ENCODE measurements at regions not wholly inside any gene's neighbourhood (a gene's known extent, or its start where the extent isn't known, plus 50 kb on each side); places are given as distances from the start of the nearest gene placed in this dataset.

DNA sequence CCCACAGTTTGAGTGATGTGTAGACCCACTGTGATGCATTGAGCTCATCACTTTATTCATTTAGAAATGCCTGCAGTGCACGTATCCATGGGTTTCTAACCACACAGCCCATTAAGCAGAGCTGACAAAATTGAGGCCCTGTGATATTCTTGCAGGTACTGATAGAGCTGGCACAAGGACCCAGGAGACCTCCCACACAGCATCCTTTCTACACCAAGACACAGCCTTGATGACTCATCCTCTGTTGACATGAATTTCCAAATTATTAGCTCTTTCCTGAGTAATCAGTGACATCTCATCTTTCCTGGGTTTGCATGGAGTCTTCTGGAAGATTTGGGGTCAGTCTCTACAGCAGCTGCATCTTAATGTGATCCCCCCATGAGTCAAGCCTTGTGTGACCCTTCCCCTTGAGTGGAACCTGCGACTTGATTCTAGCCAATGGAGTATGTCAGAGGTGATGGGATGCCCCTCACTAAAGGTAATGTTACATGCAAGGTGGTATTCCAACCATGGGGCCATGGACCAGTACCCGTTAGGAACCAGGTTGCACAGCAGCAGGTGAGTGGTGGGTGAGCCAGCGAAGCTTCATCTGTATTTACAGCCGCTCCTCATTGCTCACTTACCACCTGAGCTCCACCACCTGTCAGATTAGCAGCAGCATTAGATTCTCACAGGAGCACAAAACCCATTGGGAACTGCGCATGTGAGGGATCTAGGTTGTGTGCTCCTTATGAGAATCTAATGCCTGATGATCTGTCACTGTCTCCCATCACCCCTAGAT lies 181.1 kb upstream of the ARL4C start:
- DNase-seq, result no peak
- no peak for ATAC-seq

DNA sequence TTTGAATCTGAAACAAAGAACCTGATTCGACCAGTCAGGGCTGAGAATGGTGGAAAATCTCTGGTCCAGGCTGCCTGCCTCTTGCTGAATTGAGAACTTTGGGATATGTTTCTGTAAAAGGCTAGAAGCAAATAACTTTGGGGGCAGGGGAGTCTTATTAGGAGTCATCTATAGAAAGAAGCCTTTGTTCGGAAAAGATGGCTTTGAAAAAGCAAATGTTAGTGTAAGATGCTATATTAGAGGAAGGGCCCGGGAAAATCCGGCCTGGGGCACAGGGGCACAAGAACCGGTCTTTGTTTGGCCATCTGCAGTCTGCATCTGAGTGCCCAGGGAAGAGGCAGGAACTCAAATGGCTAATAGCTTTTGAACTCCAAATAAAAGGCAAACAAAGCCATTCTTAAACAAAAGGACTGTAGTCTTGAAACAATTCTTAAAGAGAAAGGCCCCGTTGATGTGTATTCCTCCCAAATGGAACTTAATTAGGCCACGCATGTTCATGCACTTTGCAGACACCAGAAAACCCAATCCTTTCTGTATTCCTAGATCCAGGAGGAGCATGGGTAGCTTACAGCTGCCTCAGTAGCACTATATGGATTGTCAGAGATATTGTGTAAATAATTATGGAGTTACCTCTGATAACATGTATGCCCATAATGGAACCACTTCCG lies 180.0 kb upstream of the ARL4C start:
- ATAC-seq, result no peak

DNA sequence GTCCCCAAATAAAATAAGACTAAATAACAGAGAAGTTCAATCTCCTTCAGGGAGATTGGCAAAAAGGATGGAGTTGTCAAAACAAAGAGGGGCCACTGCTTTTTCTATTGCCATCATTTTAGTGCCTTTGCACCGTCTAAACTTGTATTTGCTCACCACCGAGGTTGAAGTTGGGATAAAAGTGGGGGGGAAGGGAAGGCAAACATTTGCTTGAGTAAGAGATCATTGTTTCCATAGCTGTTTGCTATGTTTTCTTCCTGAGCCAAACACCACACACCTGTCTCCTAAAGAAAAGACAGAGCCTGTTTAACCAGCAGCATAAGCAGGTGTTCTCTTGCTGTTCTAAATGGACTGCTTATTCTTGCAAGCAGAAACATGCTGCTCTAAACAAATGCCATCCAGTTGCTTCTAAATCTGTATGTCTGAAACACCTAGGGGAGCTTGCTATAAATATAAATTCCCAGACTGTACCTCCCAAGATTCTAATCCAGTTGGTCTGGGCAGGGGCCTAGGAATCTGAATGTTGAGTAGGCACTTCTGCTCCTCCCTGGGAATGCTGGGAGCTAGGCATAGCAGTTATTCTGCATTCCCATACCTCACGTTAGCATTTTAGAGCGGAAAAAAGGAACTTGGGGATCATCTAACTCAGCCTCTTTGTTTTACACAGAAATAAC lies 179.4 kb upstream of the ARL4C start:
- ATAC-seq, result no peak
- no peak for DNase-seq

More for the DNA sequence above, 180.0 kb upstream of the ARL4C start:
- no peak for DNase-seq

DNA sequence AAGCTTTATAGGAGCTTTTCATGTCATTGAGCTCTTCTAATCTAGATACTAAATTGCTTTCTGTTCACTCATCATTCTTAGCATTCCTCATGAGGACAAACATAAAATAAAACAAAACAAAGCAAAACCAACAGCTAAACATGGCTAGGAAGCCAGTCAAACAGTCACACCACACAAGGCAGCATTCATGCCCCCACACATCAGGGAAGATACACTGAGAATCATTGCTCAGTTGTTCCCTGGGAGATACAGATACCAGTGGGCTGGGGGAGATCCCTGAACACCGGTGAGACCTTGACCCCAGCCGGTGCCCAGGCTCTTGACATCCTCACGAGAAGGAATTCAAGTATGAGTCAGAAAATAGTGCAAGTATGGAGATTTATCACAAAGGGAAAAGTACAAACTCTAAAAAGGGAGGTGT lies 177.9 kb upstream of the ARL4C start:
- DNase-seq (no peak), ATAC-seq (no peak)

DNA sequence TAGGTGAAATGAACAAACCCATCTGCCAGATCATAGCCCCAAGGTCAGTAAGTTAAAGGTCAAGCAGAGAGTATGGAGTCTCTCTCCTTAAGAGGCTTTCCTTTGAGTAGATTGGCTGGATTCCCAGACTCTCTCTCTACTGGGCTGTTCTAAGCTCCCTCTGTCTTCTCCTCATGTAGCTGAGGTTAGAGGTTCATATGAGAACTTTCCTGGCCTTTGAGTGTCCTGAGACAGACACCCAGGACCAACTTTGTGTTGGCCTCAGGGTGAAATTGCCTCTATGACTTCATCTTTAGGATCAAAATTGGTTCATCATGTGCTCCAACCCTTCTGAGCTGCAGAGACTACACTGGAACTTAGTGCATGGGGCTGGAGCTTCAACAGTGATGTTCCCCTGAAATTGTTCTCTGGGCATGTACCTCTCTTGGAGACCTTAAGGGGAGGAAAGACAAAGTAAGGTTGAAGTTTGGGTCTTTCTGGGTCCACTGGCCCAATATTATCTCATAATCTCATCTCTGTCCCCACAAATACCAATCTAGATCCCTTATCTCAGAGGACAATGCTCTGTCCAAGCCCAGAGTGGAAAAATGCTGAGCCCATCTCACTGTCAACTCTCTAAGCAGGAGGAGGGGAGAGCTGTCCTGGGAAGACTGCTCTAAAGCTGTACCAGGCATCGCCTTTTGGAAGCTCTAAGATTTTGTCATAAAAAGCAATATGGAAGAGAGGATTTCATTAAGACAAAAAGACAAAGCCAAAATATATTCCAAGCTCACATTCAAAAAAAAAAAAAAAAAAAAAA lies 177.3 kb upstream of the ARL4C start:
- no peak for ATAC-seq
- DNase-seq, result no peak

DNA sequence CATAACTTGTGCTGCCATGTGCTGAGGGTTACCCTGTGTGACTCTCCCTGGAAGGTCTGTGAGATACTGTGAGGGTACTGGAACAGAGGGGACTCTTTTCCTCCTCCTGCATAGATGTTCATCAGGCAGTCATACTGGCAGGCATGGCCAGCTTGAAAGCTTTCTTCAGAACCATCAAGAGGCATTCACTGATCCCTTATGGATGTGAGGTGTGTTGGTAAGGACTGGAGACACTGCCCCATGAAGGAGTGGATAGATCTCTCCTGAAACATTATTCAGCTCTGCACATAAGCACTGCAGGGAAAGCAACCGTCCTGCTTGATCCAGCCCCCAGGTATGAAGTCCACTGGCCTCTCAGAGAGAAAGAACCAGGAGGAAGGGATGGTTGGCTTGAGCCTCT lies 176.6 kb upstream of the ARL4C start:
- DNase-seq (no peak), ATAC-seq (no peak)

DNA sequence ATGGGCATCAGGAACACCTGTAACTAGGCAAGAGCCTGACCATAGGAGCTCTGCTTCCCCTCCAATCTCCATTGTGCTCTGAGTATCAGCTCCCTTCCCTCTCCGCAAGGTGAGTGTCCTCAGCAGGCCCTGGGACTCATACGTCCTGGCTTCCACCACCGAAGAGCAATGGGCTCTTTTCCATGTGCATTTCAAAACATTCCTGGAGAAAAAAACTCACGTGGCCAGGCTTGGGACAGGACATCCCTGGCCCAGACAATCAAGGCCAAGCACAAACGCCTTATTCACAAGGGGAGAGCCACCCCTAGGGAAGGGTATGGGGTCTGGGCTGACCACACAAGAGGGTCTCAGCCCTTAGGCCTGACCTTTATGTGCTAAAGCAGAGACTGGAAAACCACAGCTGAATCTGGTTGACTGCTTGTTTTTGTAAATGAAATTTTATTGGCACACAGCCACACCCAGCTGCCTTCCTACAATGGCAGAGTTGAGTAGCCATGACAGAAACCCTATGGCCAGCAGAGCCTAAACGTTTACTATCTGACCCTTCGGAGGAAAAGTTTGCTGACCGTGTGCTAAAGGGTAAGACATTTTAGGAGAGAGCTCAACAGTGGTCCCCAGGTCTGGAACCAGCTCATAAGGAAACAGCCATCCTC lies 175.7 kb upstream of the ARL4C start:
- DNase-seq (no peak), ATAC-seq (no peak)

DNA sequence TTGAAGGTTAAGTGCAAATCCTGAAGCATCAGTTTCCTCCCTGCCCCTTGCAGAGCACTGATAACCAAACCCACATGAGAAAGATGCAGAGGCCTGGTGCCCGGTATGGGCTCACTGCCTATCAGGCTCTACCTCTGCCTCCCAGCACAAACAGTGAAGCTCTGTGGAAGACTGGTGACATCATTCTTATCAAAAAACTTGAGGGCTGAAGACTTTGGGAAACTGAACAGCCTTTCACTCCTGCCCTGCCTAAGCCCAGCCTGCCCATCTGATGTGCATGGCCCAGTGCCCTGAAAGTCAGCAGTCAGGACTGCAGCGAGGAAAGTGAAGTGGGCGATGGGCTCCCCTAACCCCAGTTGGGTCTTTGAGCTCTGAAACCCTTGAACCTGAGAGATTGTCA lies 174.8 kb upstream of the ARL4C start:
- DNase-seq (no peak), ATAC-seq (no peak)

DNA sequence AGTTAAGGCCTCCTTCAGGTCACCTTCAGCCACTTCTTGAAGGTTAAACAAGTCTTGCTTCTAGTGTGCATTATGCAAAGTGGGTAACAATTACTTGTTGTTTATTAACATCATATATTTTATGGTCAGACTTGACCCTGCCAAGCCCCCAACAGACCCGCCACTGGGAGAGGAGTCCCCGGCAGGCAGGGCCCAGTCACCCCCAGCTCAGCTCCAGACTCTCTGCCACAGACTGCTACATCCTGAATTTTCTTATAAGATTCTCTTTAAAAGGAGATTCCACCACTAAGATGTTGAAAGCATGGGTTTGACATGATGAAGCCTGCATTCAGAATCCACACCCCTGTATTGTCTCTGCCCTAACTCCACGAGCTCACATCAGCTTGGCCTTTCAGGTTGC lies 174.3 kb upstream of the ARL4C start:
- DNase-seq, result no peak

DNA sequence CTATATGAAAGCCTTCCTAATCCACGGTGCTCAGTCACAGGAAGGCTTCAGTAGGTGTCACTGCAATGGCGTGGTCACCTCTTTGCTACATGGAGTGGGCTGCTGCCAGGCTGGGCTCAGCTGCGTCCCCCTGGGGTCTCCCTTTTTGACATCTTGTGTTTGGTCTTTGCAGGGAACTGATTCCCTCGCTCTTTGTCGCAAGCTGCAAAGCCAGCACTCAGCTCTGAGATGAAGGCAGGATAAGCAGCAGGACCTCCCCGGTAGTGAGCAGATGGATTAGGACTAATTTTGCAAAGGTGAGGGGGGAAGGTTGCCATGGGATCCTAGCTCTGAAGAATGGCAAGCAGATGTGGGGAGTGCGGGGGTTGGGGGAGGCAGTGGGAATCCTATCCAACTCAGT lies 173.9 kb upstream of the ARL4C start:
- no peak for ATAC-seq

More for the DNA sequence above, 174.3 kb upstream of the ARL4C start:
- no peak for ATAC-seq

DNA sequence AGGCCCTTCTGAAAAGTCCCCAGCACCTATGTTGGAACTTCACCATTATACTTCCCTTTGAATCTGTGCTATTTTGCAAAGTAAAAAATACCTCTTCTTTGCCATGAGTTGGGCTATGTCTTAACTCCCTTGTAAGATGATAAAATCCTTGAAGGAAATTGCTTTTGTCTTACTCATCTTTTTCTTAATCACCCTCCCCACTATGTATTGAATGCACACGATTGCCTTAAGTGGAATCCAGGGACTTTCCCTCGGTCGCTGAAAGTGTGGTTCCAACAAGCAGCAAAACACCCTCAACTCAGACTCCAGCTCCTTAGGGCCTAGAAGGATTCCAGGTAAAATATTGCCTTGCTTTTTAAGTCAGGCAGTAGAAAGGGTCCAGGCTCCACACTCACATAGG lies 173.2 kb upstream of the ARL4C start:
- ATAC-seq, result no peak
- no peak for DNase-seq

More for the DNA sequence above, 173.9 kb upstream of the ARL4C start:
- no peak for DNase-seq

DNA sequence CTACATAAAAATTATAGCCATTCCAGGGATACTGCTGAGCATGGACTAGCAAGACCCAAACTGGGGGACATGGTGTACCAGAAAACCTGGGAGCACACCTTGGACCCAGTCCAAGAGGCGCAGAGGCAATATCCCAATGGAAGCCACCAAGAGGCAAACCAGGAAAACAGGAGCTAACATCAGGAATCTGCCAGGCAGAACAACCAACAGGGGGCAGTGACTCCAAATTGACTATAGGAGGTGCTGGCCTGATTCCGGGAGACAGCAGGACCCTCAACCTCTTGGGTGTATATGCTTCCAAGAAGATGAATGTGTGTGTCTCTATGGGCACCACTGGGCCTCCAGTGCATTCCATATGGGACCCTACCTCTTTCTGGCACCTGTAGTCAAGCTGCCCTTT lies 172.7 kb upstream of the ARL4C start:
- DNase-seq, result no peak
- ATAC-seq, result no peak

DNA sequence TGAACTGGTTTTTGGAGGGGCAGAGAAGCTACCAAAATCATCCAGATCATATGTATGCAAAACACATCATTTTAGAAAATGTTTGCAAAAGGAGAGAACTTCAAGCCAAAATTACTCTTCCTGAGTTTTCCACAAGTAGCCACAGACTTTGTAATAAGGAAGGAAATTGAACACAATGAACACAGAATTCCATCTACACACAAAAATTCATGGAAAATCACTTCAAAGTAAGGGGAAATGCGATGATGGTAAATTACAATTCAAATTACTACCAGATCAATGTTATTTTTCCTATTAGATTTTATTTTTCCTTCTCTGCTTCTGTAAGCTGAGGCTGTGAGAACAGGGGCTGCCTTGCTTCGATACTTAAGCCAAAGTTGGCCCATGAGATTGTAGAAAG lies 172.1 kb upstream of the ARL4C start:
- DNase-seq, result no peak
- ATAC-seq, result no peak

DNA sequence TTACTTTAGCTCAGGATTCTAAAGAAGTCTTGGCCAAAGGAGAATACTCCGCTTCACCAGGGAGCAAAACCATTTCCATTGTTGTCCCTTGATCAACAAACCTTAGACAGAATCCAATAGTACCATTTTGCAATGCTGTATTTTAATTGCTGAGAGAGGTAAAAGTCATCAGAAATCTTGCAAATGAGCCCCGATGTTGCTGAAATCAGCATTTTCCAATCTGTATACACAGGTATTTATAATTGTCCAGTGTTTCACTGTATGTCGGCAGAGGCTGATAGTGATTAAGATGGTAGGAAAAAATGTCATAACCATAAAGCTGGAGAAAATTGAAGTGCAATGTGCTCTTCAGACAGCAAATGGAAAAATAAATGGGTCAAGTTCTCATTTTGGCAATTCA lies 170.0 kb upstream of the ARL4C start:
- DNase-seq, result no peak
- ATAC-seq, result no peak

DNA sequence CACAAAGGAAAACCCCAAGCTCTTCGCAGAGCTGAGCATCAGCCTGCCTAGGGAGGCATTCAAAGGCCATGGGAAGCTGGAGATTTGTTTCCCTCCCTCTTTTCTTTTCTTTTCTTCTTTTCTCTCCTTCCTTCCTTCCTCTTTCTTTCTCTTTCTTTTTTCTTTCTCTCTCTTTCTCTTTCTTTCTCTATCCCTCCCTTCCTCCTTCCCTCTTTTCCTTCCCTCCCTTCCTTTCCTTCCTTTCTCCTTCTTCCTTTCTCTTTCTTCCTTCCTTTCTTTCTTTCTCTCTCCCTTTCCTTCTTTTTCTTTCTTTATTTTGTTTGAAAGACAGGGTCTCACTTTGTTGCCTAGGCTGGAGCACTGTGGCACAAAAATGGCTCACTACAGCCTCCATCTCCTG lies 168.4 kb upstream of the ARL4C start:
- DNase-seq, result no peak
- no peak for ATAC-seq

DNA sequence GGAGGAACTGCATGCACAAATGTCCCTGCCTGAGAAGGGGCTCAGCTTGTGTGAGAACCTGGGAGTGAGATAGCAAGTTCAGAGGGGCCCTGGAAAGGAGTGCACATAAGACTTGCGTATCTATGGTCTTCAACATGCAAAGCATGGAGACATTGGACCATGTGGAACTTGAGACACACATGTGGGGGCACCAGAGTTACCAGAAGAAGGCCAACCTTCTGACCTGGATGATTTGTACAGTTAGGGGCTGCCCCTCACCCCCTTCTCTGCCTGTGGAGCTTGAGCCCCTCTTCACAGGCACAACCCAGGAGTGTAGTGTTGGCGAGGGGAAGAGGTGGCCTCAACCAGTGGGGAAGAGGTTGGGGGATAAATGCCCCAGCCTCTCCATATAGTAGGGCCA lies 165.0 kb upstream of the ARL4C start:
- DNase-seq (no peak), ATAC-seq (no peak)

DNA sequence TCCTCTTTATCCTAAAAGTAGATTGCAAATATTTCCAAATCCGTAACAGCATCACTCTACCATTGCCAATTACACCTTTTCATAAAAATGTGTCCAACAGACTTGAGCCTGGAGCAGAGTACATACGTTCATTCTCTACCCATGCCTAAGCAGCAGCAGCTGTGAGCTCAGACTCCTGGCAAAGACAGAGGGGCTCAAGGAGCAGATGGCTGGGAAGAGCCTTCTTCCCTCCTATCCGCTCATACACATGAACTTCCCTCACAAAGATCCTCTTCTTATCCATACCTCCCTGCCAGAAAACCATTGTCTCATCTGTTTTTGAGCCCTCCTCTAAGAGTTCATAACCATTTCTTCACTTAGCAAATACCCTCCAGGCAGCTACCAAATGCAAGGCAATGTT lies 164.3 kb upstream of the ARL4C start:
- no peak for DNase-seq
- no peak for ATAC-seq

DNA sequence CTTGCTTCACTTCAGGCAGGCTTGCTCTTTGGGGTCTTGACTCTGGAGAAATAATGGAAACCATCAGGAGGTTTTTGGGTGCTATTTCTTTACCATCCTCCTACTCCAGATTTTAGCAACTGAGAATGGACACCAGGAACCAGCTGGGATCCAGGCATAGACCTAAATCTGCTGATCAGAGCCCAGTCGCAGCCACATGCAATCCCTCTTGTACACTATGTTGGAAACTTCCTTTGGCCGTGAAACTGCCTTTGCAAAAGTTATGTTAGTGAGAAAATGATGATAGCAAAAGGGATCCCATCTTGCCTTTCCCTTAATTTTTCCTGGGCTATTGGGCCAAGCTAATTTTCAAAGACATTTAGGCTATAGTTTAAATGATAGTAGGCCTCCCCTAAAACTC lies 158.8 kb upstream of the ARL4C start:
- ATAC-seq (no peak), DNase-seq (no peak)

DNA sequence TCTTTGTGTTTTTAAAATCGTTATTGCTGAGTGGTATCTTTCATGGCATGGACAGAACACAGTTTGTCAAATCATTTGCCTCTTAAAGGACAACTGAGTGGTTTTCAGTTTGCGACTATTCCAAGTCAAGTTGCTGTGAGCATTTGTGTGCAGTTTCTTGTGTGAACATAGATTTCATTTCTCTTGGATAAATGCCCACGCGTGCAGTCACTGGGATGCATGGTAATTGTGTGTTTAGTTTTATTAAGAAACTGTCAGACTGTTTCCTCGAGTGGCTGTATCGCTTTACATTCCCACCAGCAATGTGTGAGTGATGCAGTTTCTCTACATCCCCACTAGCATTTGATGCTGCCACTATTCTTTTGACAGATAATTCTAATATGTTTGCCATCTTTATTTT lies 154.0 kb upstream of the ARL4C start:
- ATAC-seq, result no peak

DNA sequence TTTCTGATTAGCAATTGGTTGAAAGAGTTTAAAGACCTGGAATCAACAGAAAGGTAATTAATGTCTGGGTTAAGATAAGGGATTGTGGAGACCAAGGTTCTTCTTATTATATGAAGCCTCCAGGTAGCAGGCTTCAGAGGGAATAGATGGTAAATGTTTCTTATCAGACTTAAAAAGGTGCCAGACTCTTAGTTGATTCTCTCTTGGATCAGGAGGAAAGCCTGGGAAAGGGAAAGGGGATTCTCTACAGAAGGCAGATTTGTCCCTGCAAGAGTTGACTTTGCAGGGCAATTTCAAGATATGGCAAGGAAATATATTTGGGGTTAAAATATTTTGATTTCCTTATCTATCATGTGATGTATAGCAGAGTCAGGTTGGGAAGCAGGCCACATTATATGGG lies 153.1 kb upstream of the ARL4C start:
- DNase-seq, result no peak
- ATAC-seq, result no peak

More for the DNA sequence above, 154.0 kb upstream of the ARL4C start:
- no peak for DNase-seq

DNA sequence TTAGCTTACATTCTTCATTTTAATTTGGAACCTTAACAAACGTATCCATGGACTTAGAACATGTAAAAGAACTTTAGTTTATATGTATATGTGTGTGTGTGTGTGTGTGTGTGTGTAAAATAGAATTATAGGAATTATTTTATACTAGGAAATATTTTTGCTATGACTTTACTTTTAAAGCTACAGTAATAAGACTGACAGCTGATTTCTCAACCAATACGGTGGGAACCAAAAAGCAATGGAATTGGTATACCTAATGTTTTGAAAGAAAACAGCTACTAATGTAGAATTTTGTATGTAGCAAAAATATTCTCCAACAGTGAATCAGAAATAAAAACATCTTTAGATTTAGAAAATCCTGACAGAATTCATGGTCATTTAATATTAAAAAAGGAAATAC lies 146.5 kb upstream of the ARL4C start:
- DNase-seq (no peak), ATAC-seq (no peak)

DNA sequence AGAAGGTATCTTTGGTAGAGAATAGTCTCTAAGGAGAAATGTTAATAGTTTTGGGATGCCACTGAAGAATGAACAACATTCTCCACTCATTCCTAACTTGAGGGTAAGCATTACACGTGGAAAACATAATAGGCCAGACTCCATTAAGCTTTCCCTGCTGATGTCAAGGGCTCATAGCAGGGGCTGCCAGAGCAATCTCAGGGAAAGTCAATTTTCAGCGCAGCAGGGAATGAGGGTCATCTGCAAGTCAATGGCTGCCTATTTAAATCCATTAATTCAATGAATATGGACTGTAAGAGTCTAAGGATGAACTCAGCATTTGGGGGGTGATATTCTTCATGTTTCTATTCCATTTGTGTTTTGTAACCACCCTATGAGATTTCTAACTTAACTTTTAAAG lies 144.2 kb upstream of the ARL4C start:
- DNase-seq, result no peak
- ATAC-seq, result no peak

Measured in stimulated activated naive CD8-positive, alpha-beta T cell treated with anti-CD3 and anti-CD28 coated beads, Interleukin-15, Interleukin-2, amounts not matched to agents 100 U/mL and 50 U/mL, for 24 hours (primary cell).